Effector memory CD8-positive, alpha-beta T cell (primary cell): ENCODE measurements at regions not wholly inside any gene's neighbourhood (a gene's known extent, or its start where the extent isn't known, plus 50 kb on each side); places are given as distances from the start of the nearest gene placed in this dataset.

ENCODE experiments used
- ATAC-seq: fragments of 150-1000 bp; cut with Tn5 transposase; replicated peaks from 2 replicates; pipeline ENCODE4 v1.10.0; 2021; ENCODE audit warnings: mild to moderate bottlenecking, moderate library complexity
- DNase-seq, 3 experiments: peaks; one replicate each; pipeline ENCODE4 v3.0.0; 2021
- H3K27ac Mint-ChIP-seq, 2 donors: one replicate each; pipeline ENCODE4 v1.8.0; 2022; ENCODE audit warnings: mild to moderate bottlenecking in 2 of 2, mixed read lengths in 2 of 2, moderate library complexity in 2 of 2
- H3K27me3 Mint-ChIP-seq, 2 donors: one replicate each; pipeline ENCODE4 v1.8.0; 2022; ENCODE audit warnings: mixed read lengths in 2 of 2
- H3K36me3 Mint-ChIP-seq: one replicate; pipeline ENCODE4 v1.8.0; 2022; ENCODE audit warnings: mild to moderate bottlenecking, moderate library complexity, mixed read lengths; ENCODE audit not compliant: insufficient read depth
- H3K4me1 Mint-ChIP-seq, 2 donors: one replicate each; pipeline ENCODE4 v1.8.0; 2022; ENCODE audit warnings: low read depth in 2 of 2, mixed read lengths in 2 of 2
- H3K4me3 Mint-ChIP-seq, 2 donors: one replicate each; pipeline ENCODE4 v1.8.0; 2022; ENCODE audit warnings: mild to moderate bottlenecking in 2 of 2, mixed read lengths in 2 of 2, moderate library complexity in 2 of 2
- H3K9me3 Mint-ChIP-seq, 2 donors: one replicate each; pipeline ENCODE4 v1.8.0; 2022; ENCODE audit warnings: mixed read lengths in 2 of 2

GRCh38 chr2:129212299-129212958 is 767.0 kb upstream of the RAB6C start:
- H3K36me3 Mint-ChIP-seq, result no peaks in the 10 kb centered on the region
- ATAC-seq, result no peak
- H3K27me3 Mint-ChIP-seq, result no peaks in the 10 kb centered on the region
- H3K27ac Mint-ChIP-seq, result no peak overlapping the region
- H3K9me3 Mint-ChIP-seq, result no peaks in the 10 kb centered on the region
- no peak overlapping the region for H3K4me3 Mint-ChIP-seq
- H3K4me1 Mint-ChIP-seq, result no peaks in the 10 kb centered on the region
- DNase-seq, result no peak

GRCh38 chr2:129224022-129224421 is 755.4 kb upstream of the RAB6C start:
- Mint-ChIP-seq H3K9me3 (peaks cover 0 to 2% of the 10 kb centered on the region in 2 donors), H3K4me1 (no peaks in the 10 kb centered on the region), H3K27ac (no peak overlapping the region), H3K36me3 (no peaks in the 10 kb centered on the region), H3K27me3 (no peaks in the 10 kb centered on the region), H3K4me3 (no peak overlapping the region)
- ATAC-seq, result no peak
- DNase-seq, result no peak

GRCh38 chr2:129224486-129224885 is 755.0 kb upstream of the RAB6C start:
- Mint-ChIP-seq H3K36me3 (no peaks in the 10 kb centered on the region), H3K27ac (no peak overlapping the region), H3K4me3 (no peak overlapping the region), H3K9me3 (peaks cover 0 to 2% of the 10 kb centered on the region in 2 donors), H3K4me1 (no peaks in the 10 kb centered on the region), H3K27me3 (no peaks in the 10 kb centered on the region)
- ATAC-seq (no peak), DNase-seq (no peak)

GRCh38 chr2:129229196-129229595 is 750.3 kb upstream of the RAB6C start:
- Mint-ChIP-seq H3K4me3 (no peak overlapping the region), H3K36me3 (no peaks in the 10 kb centered on the region), H3K9me3 (no peaks in the 10 kb centered on the region), H3K27me3 (no peaks in the 10 kb centered on the region), H3K27ac (no peak overlapping the region), H3K4me1 (no peaks in the 10 kb centered on the region)
- ATAC-seq (no peak), DNase-seq (no peak)

- no peaks in the 10 kb centered on the region for H3K4me1 Mint-ChIP-seq
- no peaks in the 10 kb centered on the region for H3K36me3 Mint-ChIP-seq
- H3K27ac Mint-ChIP-seq, result no peak overlapping the region
- DNase-seq (no peak), ATAC-seq (no peak)
- H3K4me3 Mint-ChIP-seq, result no peak overlapping the region
- H3K9me3 Mint-ChIP-seq, result no peaks in the 10 kb centered on the region
- no peaks in the 10 kb centered on the region for H3K27me3 Mint-ChIP-seq
These were observed 749.5 kb upstream of the RAB6C start for GRCh38 chr2:129229830-129230441.

GRCh38 chr2:129231924-129232323 is 747.5 kb upstream of the RAB6C start:
- no peak for DNase-seq
- ATAC-seq, result no peak
- Mint-ChIP-seq H3K4me3 (no peak overlapping the region), H3K4me1 (no peaks in the 10 kb centered on the region), H3K27me3 (no peaks in the 10 kb centered on the region), H3K9me3 (peaks cover 0 to 4% of the 10 kb centered on the region in 2 donors), H3K36me3 (no peaks in the 10 kb centered on the region), H3K27ac (no peak overlapping the region)

DNA sequence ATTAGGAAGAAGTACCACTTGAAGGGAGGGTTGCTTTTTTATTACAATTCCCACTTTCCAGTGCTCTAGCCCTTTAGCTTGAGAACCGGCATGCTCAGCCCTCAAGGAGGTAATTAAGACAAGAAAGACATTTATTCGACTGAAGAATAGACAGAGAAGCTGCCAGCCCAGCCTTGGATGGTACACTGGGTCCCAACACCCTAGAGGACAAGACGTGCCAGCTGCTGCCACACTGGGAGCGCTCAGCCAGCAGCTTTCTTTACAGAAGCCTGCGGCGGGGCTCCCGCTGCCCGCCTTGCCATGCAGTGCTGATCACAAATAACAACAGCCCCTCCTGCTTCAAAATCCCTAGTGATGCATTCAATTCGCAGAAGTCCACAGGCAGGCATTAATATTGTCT is 746.3 kb upstream of the RAB6C start:
- Mint-ChIP-seq H3K4me1 (no peaks in the 10 kb centered on the region), H3K9me3 (peaks cover 0 to 4% of the 10 kb centered on the region in 2 donors), H3K36me3 (no peaks in the 10 kb centered on the region), H3K4me3 (no peak overlapping the region), H3K27ac (no peak overlapping the region), H3K27me3 (no peaks in the 10 kb centered on the region)
- no peak for ATAC-seq
- DNase-seq, result no peak

- ATAC-seq (no peak), DNase-seq (no peak)
- Mint-ChIP-seq H3K9me3 (peaks cover 0 to 4% of the 10 kb centered on the region in 2 donors), H3K27ac (no peak overlapping the region), H3K4me1 (no peaks in the 10 kb centered on the region), H3K4me3 (no peak overlapping the region), H3K36me3 (no peaks in the 10 kb centered on the region), H3K27me3 (no peaks in the 10 kb centered on the region)
These were observed 745.6 kb upstream of the RAB6C start for GRCh38 chr2:129233751-129234406.

DNA sequence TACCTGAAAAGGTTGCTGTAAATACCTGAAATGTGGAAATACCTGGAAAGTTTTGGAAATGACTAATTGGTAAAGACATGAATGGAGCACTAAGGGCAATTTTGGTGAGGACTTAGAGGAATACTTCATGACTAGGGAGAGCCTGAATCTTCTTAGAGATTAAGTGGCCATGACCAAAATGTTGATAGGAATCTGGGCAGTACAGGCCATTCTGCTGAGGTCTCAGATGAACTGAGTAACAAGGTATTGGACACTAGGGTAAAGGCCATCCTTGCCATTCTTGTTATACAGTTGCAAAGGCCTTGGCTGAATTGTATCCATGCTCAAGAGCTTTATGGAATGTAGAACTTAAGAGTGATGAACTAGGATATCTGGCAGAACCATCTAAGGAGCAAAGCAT is 742.9 kb upstream of the RAB6C start:
- no peak overlapping the region for H3K4me3 Mint-ChIP-seq
- ATAC-seq, result no peak
- no peak overlapping the region for H3K27ac Mint-ChIP-seq
- peaks cover 0 to 5% of the 10 kb centered on the region in 2 donors for H3K9me3 Mint-ChIP-seq
- H3K4me1 Mint-ChIP-seq, result peaks cover 0 to 2% of the 10 kb centered on the region in 2 donors
- no peaks in the 10 kb centered on the region for H3K36me3 Mint-ChIP-seq
- no peak for DNase-seq
- H3K27me3 Mint-ChIP-seq, result no peaks in the 10 kb centered on the region

DNA sequence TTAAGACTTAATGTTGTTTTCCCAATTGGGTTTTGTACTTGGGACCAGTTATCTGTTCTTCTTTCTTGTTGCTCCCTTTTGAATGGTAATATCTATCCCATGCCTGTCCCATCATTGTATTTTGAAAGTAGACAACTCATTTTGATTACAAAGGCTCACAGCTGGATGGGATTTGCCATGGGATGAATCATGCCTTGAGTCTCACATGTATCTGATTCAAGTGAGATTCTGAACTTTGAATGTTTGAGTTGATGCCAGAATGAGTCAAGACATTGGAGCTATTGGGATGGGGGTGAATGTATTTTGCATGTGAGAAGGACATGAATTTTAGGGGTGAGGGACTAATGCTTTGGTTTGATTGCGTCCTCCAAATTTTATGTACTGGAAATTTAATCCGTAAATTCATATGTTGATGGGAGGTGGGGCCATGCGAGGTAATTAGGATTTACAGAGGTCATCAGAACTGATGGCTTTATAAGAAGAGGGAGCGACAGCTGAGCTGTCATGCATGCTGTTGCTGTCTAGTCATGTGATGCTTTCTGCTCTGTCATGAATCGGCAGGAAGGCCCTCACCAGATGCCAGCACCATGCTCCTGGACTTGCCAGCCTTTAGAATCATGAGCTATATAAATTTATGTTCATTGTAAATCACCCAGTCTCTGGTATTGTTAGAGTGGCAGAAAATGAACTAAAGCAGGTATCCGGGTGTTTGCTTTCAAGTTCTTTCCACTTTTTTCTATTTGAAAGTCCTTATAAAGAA is 741.3 kb upstream of the RAB6C start:
- peaks cover 0 to 2% of the 10 kb centered on the region in 2 donors for H3K4me1 Mint-ChIP-seq
- no peak overlapping the region for H3K4me3 Mint-ChIP-seq
- H3K9me3 Mint-ChIP-seq, result peaks cover 0 to 5% of the 10 kb centered on the region in 2 donors
- DNase-seq (no peak), ATAC-seq (no peak)
- peaks cover 5 to 12% of the 10 kb centered on the region in 2 donors for H3K27me3 Mint-ChIP-seq
- H3K36me3 Mint-ChIP-seq, result no peaks in the 10 kb centered on the region
- no peak overlapping the region for H3K27ac Mint-ChIP-seq

DNA sequence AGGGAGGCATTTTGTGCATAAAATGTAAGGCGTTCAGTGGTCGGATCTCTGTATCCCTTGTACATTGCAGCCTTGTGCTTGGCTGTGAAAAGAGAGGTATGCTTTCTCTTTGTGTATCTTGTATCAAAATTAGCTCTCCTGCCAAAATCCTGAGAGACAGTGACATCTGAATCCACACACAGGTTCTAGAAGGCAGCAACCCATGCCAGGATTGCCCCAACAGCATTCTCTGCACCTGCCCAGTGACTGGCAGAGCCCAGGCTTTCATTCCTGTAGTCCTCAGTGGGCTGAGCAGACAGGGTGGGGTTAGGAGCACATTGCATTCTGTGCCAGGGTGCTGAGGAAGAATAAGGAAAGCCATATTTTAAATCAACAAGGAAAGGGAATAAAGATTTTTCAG is 740.3 kb upstream of the RAB6C start:
- Mint-ChIP-seq H3K4me3 (no peak overlapping the region), H3K27me3 (peaks cover 5 to 12% of the 10 kb centered on the region in 2 donors), H3K36me3 (no peaks in the 10 kb centered on the region), H3K4me1 (peaks cover 0 to 2% of the 10 kb centered on the region in 2 donors), H3K9me3 (peaks cover 0 to 5% of the 10 kb centered on the region in 2 donors), H3K27ac (no peak overlapping the region)
- no peak for DNase-seq
- no peak for ATAC-seq

DNA sequence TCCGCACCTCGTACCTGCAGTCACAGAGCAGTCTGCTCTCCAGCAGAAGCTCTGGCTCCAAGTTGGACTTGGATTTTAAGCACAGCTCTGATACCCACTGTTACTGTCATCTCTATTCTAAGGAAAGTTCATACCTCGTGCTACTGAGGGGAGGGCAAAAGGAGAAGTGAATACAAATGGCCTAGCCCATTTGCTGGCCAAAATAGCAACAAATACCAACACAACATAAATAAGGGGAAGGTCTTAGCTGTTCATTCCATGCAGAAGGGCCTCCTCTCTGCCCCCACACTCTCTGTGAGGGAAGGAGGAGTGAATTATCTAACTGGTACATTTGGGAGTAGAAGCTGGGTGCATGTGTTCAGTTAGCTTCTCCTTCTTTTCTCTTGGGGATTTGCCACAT is 739.4 kb upstream of the RAB6C start:
- peaks cover 0 to 5% of the 10 kb centered on the region in 2 donors for H3K9me3 Mint-ChIP-seq
- H3K27ac Mint-ChIP-seq, result no peak overlapping the region
- H3K27me3 Mint-ChIP-seq, result peaks cover 5 to 12% of the 10 kb centered on the region in 2 donors
- H3K4me3 Mint-ChIP-seq, result no peak overlapping the region
- peaks cover 0 to 2% of the 10 kb centered on the region in 2 donors for H3K4me1 Mint-ChIP-seq
- H3K36me3 Mint-ChIP-seq, result no peaks in the 10 kb centered on the region
- DNase-seq, result no peak
- no peak for ATAC-seq

- ATAC-seq (no peak), DNase-seq (no peak)
- Mint-ChIP-seq H3K27ac (no peak overlapping the region), H3K27me3 (peaks cover 5 to 12% of the 10 kb centered on the region in 2 donors), H3K9me3 (peaks cover 0 to 1% of the 10 kb centered on the region in 2 donors), H3K4me1 (peaks cover 0 to 2% of the 10 kb centered on the region in 2 donors), H3K4me3 (no peak overlapping the region), H3K36me3 (no peaks in the 10 kb centered on the region)
These were observed 737.2 kb upstream of the RAB6C start for GRCh38 chr2:129242269-129242668.
